Neural cell (in vitro differentiated cells): ENCODE measurements at regions not wholly inside any gene's neighbourhood (a gene's known extent, or its start where the extent isn't known, plus 50 kb on each side); places are given as distances from the start of the nearest gene placed in this dataset.

ENCODE experiments used
- POLR2AphosphoS5 ChIP-seq: IDR thresholded peaks from 2 replicates; pipeline ENCODE4 v1.6.1; 2012
- SMC3 ChIP-seq: fragments of 450-650 bp; conservative IDR thresholded peaks from 2 replicates; pipeline ENCODE4 v1.6.1; 2014; ENCODE audit warnings: antibody characterized with exemption, mild to moderate bottlenecking, moderate library complexity; ENCODE audit not compliant: poor library complexity
- TF ChIP-seq, protein P1 (sequence below): fragments of 450-650 bp; IDR thresholded peaks from 2 replicates; pipeline ENCODE4 v1.5.1; 2014; ENCODE audit warnings: antibody characterized with exemption, mild to moderate bottlenecking, moderate library complexity; ENCODE audit not compliant: poor library complexity, severe bottlenecking
- TF ChIP-seq, protein P2 (sequence below): IDR thresholded peaks from 2 replicates; pipeline ENCODE4 v1.6.1; 2012; ENCODE audit warnings: borderline replicate concordance

DNA sequence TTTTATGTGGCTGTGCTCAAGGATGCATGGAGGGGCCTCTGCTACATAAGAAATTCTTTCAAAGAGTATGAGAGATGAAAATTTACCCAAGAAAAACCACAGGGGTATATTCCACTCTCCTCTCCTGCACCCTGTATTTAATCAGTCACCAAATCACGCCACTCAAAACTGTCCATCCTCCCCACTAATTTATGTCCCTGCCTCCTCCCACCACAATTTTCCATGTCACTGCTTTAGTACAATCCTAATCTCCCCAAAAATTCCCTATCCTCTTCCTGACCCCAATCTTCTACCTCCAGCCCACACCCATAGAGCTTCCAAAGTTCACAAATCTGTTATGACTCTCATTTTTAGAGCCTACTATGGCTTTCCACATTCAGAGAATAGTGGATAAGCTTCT is 125.2 kb upstream of the CDH6 start:
- TF ChIP-seq, protein P1, sequence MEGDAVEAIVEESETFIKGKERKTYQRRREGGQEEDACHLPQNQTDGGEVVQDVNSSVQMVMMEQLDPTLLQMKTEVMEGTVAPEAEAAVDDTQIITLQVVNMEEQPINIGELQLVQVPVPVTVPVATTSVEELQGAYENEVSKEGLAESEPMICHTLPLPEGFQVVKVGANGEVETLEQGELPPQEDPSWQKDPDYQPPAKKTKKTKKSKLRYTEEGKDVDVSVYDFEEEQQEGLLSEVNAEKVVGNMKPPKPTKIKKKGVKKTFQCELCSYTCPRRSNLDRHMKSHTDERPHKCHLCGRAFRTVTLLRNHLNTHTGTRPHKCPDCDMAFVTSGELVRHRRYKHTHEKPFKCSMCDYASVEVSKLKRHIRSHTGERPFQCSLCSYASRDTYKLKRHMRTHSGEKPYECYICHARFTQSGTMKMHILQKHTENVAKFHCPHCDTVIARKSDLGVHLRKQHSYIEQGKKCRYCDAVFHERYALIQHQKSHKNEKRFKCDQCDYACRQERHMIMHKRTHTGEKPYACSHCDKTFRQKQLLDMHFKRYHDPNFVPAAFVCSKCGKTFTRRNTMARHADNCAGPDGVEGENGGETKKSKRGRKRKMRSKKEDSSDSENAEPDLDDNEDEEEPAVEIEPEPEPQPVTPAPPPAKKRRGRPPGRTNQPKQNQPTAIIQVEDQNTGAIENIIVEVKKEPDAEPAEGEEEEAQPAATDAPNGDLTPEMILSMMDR = no peak
- TF ChIP-seq SMC3 (no peak), POLR2AphosphoS5 (no peak)
- TF ChIP-seq, protein P2, sequence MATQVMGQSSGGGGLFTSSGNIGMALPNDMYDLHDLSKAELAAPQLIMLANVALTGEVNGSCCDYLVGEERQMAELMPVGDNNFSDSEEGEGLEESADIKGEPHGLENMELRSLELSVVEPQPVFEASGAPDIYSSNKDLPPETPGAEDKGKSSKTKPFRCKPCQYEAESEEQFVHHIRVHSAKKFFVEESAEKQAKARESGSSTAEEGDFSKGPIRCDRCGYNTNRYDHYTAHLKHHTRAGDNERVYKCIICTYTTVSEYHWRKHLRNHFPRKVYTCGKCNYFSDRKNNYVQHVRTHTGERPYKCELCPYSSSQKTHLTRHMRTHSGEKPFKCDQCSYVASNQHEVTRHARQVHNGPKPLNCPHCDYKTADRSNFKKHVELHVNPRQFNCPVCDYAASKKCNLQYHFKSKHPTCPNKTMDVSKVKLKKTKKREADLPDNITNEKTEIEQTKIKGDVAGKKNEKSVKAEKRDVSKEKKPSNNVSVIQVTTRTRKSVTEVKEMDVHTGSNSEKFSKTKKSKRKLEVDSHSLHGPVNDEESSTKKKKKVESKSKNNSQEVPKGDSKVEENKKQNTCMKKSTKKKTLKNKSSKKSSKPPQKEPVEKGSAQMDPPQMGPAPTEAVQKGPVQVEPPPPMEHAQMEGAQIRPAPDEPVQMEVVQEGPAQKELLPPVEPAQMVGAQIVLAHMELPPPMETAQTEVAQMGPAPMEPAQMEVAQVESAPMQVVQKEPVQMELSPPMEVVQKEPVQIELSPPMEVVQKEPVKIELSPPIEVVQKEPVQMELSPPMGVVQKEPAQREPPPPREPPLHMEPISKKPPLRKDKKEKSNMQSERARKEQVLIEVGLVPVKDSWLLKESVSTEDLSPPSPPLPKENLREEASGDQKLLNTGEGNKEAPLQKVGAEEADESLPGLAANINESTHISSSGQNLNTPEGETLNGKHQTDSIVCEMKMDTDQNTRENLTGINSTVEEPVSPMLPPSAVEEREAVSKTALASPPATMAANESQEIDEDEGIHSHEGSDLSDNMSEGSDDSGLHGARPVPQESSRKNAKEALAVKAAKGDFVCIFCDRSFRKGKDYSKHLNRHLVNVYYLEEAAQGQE = no peak
